H1 (cell line): ENCODE measurements at regions not wholly inside any gene's neighbourhood (a gene's known extent, or its start where the extent isn't known, plus 50 kb on each side); places are given as distances from the start of the nearest gene placed in this dataset.

Experiments used
- CTCF ChIP-seq, 3 experiments: IDR thresholded peaks; 1 replicate in 2 of 3; 2 replicates in 1 of 3; pipeline versions ENCODE4 v1.5.1 to v1.6.1; 2011; ENCODE audit warnings: low read length in 3 of 3, mild to moderate bottlenecking in 3 of 3, inconsistent platforms in 2 of 3, low read depth in 1 of 3, moderate library complexity in 1 of 3; ENCODE audit not compliant: insufficient read depth in 1 of 3; ENCODE audit errors: control extremely low read depth in 1 of 3
- MAX ChIP-seq: IDR thresholded peaks from 2 replicates; pipeline ENCODE4 v1.6.1; 2012; ENCODE audit warnings: inconsistent platforms
- NRF1 ChIP-seq: IDR thresholded peaks from 2 replicates; pipeline ENCODE4 v1.6.1; 2011; ENCODE audit warnings: mild to moderate bottlenecking, low read depth, low read length, improper control_type of control experiment
- POLR2A ChIP-seq, 2 experiments: IDR thresholded peaks; 1 replicate in 1 of 2; 2 replicates in 1 of 2; pipeline ENCODE4 v1.6.1; 2011; ENCODE audit warnings: low read depth in 2 of 2, low read length in 2 of 2, mild to moderate bottlenecking in 2 of 2; ENCODE audit errors: control extremely low read depth in 1 of 2
- POLR2AphosphoS5 ChIP-seq: IDR thresholded peaks from 2 replicates; pipeline ENCODE4 v1.6.1; 2011; ENCODE audit warnings: low read depth, low read length
- SIN3A ChIP-seq, 2 experiments: IDR thresholded peaks in 1 of 2; conservative IDR thresholded peaks in 1 of 2; 2 replicates each; pipeline ENCODE4 v1.6.1; 2011 to 2012; ENCODE audit warnings: low read length in 2 of 2, improper control_type of control experiment in 1 of 2, low read depth in 1 of 2, mild to moderate bottlenecking in 1 of 2
- SP1 ChIP-seq: IDR thresholded peaks from 2 replicates; pipeline ENCODE4 v1.6.1; 2011; ENCODE audit warnings: low read depth, low read length
- TBP ChIP-seq: IDR thresholded peaks from 2 replicates; pipeline ENCODE4 v1.6.1; 2011; ENCODE audit warnings: low read depth, low read length, improper control_type of control experiment
- USF2 ChIP-seq: IDR thresholded peaks from 2 replicates; pipeline ENCODE4 v1.6.1; 2011; ENCODE audit warnings: low read length, improper control_type of control experiment

GRCh38 chr11:90855531-90855930, 632.7 kb upstream of the CHORDC1 start:
- TF ChIP-seq TBP (no peak), POLR2A (IDR thresholded peaks at IDR 0.05; ENCODE audit: control extremely low read depth in 1 of 2, low read depth in 2 of 2, low read length in 2 of 2) (no peak), NRF1 (no peak), MAX (no peak), SIN3A (conservative IDR thresholded peaks at IDR 0.05 in 1 of 2, IDR thresholded peaks at IDR 0.05 in 1 of 2; ENCODE audit: low read depth in 1 of 2, low read length in 2 of 2) (no peak), POLR2AphosphoS5 (no peak), USF2 (no peak), CTCF (IDR thresholded peaks at IDR 0.05; ENCODE audit: control extremely low read depth in 1 of 3, insufficient read depth in 1 of 3, low read depth in 1 of 3, low read length in 3 of 3) (no peak), SP1 (no peak)
